H1 (cell line): ENCODE measurements at regions not wholly inside any gene's neighbourhood (a gene's known extent, or its start where the extent isn't known, plus 50 kb on each side); places are given as distances from the start of the nearest gene placed in this dataset.

ENCODE experiments used
- BCL11A ChIP-seq, 2 experiments: IDR thresholded peaks; one replicate each; pipeline ENCODE4 v1.6.1; 2011; ENCODE audit warnings: low read depth in 2 of 2, low read length in 2 of 2, mild to moderate bottlenecking in 2 of 2
- BRCA1 ChIP-seq: IDR thresholded peaks from 2 replicates; pipeline ENCODE4 v1.6.1; 2012; ENCODE audit warnings: low read depth, low read length, improper control_type of control experiment
- CREB1 ChIP-seq: IDR thresholded peaks from 2 replicates; pipeline ENCODE4 v1.6.1; 2012; ENCODE audit warnings: inconsistent platforms
- EZH2 ChIP-seq: fragments of 200-600 bp; sonication (generic); IDR thresholded peaks from 2 replicates; pipeline ENCODE4 v1.7.1; 2012; ENCODE audit warnings: low read depth, mild to moderate bottlenecking, moderate library complexity, low read length, inconsistent platforms; ENCODE audit not compliant: severe bottlenecking
- GTF2F1 ChIP-seq: IDR thresholded peaks from 2 replicates; pipeline ENCODE4 v1.6.1; 2012; ENCODE audit warnings: low read depth, low read length, improper control_type of control experiment, borderline replicate concordance
- JUN ChIP-seq: IDR thresholded peaks from 2 replicates; pipeline ENCODE4 v1.6.1; 2011; ENCODE audit warnings: low read depth, mild to moderate bottlenecking, improper control_type of control experiment, low read length
- RBBP5 ChIP-seq: IDR thresholded peaks from 2 replicates; pipeline ENCODE4 v1.7.1; 2012; ENCODE audit warnings: low read depth, mild to moderate bottlenecking, inconsistent platforms, low read length, moderate library complexity, borderline replicate concordance
- RXRA ChIP-seq: IDR thresholded peaks from 2 replicates; pipeline ENCODE4 v1.6.1; 2011; ENCODE audit warnings: low read depth, mild to moderate bottlenecking, low read length, moderate library complexity; ENCODE audit not compliant: insufficient read depth
- TAF1 ChIP-seq: IDR thresholded peaks from 2 replicates; pipeline ENCODE4 v1.6.1; 2011; ENCODE audit warnings: mild to moderate bottlenecking, low read depth, low read length
- TF ChIP-seq, protein P1 (sequence below): fragments of 300-600 bp; sonication (generic); IDR thresholded peaks from 2 replicates; pipeline ENCODE4 v1.7.1; 2012; ENCODE audit warnings: low read length, moderate library complexity, mild to moderate bottlenecking, inconsistent platforms; ENCODE audit not compliant: insufficient replicate concordance
- TF ChIP-seq, protein P2 (sequence below): IDR thresholded peaks from 2 replicates; pipeline ENCODE4 v1.6.1; 2011; ENCODE audit warnings: low read depth, mild to moderate bottlenecking, low read length; ENCODE audit not compliant: insufficient read depth

DNA sequence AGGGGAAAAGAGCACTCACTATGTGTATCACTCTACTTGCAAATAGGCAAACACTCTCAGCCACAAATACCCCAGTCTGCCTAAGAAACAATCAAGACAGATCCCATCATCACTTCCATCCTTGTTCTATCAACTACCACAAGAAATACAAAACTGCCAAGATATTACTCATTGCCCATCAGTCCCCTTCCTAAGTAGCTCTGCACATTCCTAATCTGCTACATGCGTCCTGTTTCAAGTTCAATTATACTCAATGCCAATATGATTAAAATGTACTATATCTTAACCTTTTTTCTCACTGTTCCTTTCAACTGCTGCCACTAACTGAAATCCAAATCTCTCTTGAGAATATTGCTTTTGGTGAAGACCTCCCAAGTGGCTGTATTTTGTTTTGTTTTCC lies 1688.4 kb downstream of the PLA2G4A start (continued):
- TF ChIP-seq, protein P1, sequence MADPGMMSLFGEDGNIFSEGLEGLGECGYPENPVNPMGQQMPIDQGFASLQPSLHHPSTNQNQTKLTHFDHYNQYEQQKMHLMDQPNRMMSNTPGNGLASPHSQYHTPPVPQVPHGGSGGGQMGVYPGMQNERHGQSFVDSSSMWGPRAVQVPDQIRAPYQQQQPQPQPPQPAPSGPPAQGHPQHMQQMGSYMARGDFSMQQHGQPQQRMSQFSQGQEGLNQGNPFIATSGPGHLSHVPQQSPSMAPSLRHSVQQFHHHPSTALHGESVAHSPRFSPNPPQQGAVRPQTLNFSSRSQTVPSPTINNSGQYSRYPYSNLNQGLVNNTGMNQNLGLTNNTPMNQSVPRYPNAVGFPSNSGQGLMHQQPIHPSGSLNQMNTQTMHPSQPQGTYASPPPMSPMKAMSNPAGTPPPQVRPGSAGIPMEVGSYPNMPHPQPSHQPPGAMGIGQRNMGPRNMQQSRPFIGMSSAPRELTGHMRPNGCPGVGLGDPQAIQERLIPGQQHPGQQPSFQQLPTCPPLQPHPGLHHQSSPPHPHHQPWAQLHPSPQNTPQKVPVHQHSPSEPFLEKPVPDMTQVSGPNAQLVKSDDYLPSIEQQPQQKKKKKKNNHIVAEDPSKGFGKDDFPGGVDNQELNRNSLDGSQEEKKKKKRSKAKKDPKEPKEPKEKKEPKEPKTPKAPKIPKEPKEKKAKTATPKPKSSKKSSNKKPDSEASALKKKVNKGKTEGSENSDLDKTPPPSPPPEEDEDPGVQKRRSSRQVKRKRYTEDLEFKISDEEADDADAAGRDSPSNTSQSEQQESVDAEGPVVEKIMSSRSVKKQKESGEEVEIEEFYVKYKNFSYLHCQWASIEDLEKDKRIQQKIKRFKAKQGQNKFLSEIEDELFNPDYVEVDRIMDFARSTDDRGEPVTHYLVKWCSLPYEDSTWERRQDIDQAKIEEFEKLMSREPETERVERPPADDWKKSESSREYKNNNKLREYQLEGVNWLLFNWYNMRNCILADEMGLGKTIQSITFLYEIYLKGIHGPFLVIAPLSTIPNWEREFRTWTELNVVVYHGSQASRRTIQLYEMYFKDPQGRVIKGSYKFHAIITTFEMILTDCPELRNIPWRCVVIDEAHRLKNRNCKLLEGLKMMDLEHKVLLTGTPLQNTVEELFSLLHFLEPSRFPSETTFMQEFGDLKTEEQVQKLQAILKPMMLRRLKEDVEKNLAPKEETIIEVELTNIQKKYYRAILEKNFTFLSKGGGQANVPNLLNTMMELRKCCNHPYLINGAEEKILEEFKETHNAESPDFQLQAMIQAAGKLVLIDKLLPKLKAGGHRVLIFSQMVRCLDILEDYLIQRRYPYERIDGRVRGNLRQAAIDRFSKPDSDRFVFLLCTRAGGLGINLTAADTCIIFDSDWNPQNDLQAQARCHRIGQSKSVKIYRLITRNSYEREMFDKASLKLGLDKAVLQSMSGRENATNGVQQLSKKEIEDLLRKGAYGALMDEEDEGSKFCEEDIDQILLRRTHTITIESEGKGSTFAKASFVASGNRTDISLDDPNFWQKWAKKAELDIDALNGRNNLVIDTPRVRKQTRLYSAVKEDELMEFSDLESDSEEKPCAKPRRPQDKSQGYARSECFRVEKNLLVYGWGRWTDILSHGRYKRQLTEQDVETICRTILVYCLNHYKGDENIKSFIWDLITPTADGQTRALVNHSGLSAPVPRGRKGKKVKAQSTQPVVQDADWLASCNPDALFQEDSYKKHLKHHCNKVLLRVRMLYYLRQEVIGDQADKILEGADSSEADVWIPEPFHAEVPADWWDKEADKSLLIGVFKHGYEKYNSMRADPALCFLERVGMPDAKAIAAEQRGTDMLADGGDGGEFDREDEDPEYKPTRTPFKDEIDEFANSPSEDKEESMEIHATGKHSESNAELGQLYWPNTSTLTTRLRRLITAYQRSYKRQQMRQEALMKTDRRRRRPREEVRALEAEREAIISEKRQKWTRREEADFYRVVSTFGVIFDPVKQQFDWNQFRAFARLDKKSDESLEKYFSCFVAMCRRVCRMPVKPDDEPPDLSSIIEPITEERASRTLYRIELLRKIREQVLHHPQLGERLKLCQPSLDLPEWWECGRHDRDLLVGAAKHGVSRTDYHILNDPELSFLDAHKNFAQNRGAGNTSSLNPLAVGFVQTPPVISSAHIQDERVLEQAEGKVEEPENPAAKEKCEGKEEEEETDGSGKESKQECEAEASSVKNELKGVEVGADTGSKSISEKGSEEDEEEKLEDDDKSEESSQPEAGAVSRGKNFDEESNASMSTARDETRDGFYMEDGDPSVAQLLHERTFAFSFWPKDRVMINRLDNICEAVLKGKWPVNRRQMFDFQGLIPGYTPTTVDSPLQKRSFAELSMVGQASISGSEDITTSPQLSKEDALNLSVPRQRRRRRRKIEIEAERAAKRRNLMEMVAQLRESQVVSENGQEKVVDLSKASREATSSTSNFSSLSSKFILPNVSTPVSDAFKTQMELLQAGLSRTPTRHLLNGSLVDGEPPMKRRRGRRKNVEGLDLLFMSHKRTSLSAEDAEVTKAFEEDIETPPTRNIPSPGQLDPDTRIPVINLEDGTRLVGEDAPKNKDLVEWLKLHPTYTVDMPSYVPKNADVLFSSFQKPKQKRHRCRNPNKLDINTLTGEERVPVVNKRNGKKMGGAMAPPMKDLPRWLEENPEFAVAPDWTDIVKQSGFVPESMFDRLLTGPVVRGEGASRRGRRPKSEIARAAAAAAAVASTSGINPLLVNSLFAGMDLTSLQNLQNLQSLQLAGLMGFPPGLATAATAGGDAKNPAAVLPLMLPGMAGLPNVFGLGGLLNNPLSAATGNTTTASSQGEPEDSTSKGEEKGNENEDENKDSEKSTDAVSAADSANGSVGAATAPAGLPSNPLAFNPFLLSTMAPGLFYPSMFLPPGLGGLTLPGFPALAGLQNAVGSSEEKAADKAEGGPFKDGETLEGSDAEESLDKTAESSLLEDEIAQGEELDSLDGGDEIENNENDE, result no peak
- no peak for TF ChIP-seq CREB1
- TF ChIP-seq TAF1, result no peak
- TF ChIP-seq, protein P2, sequence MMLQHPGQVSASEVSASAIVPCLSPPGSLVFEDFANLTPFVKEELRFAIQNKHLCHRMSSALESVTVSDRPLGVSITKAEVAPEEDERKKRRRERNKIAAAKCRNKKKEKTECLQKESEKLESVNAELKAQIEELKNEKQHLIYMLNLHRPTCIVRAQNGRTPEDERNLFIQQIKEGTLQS, result no peak
- no peak for TF ChIP-seq BCL11A (IDR thresholded peaks at IDR 0.05; ENCODE audit: low read depth in 2 of 2, low read length in 2 of 2)
- TF ChIP-seq GTF2F1, result no peak
- no peak for TF ChIP-seq RXRA
- no peak for TF ChIP-seq JUN
- TF ChIP-seq EZH2, result no peak
- no peak for TF ChIP-seq BRCA1
- no peak for TF ChIP-seq RBBP5
